ENCODE measurements at regions not wholly inside any gene's neighbourhood (a gene's known extent, or its start where the extent isn't known, plus 50 kb on each side); places are given as distances from the start of the nearest gene placed in this dataset.

GRCh38 chr7:116148626-116149025 is 61.7 kb upstream of the TES start:
- no peak for TF ChIP-seq POLR2AphosphoS5 (IDR thresholded peaks at IDR 0.05)
- no peak for TF ChIP-seq CTCF (IDR thresholded peaks at IDR 0.05)
- TF ChIP-seq POLR2A (IDR thresholded peaks at IDR 0.05): no peak
- no peak for TF ChIP-seq EP300 (IDR thresholded peaks at IDR 0.05; ENCODE audit: low read depth)
- Histone ChIP-seq H3K4me3 (no peak overlapping the region), H3K27ac (no peak overlapping the region), H3K36me3 (no peaks in the 10 kb centered on the region), H3K27me3 (no peaks in the 10 kb centered on the region), H3K4me1 (no peaks in the 10 kb centered on the region), H3K9me3 (no peaks in the 10 kb centered on the region)
- in situ Hi-C loops (cut with MboI; ENCODE audit: low pct_ligation_motif_present in 1 of 4, low pct_unique_long_range_greater_than_20kb in 1 of 4, low sequenced_read_pairs in 3 of 4): no loop called here
- intact Hi-C loops (cut with DNase I; ENCODE audit: low total_unique reads): no loop called here
- WGBS, 2 donors (ENCODE audit: low coverage in 1 of 2): 88 to 93% methylated on average over 8 of the region's 8 CpGs
- no peak for DNase-seq

GRCh38 chr7:116150588-116150987 is 59.8 kb upstream of the TES start:
- WGBS, 2 donors (ENCODE audit: low coverage in 1 of 2): 74 to 92% methylated on average over 1 of the region's 1 CpG
- no peak for TF ChIP-seq CTCF (IDR thresholded peaks at IDR 0.05)
- no peak for TF ChIP-seq EP300 (IDR thresholded peaks at IDR 0.05; ENCODE audit: low read depth)
- TF ChIP-seq POLR2AphosphoS5 (IDR thresholded peaks at IDR 0.05): no peak
- Histone ChIP-seq H3K4me3 (no peak overlapping the region), H3K9me3 (no peaks in the 10 kb centered on the region), H3K4me1 (no peaks in the 10 kb centered on the region), H3K36me3 (no peaks in the 10 kb centered on the region), H3K27ac (no peak overlapping the region), H3K27me3 (no peaks in the 10 kb centered on the region)
- intact Hi-C loops (cut with DNase I; ENCODE audit: low total_unique reads): no loop called here
- in situ Hi-C loops (cut with MboI; ENCODE audit: low pct_ligation_motif_present in 1 of 4, low pct_unique_long_range_greater_than_20kb in 1 of 4, low sequenced_read_pairs in 3 of 4): loop anchor here in 3 of 4 donors (25.0 kb wide), 2 partner anchors 662 to 987 kb away; no protein-coding TSS in a partner anchor
- DNase-seq: no peak

GRCh38 chr7:116152276-116152675 is 58.1 kb upstream of the TES start:
- intact Hi-C loops (cut with DNase I; ENCODE audit: low total_unique reads): no loop called here
- TF ChIP-seq EP300 (IDR thresholded peaks at IDR 0.05; ENCODE audit: low read depth) (no peak), POLR2AphosphoS5 (IDR thresholded peaks at IDR 0.05) (no peak), POLR2A (IDR thresholded peaks at IDR 0.05) (no peak), CTCF (IDR thresholded peaks at IDR 0.05) (no peak)

GRCh38 chr7:116153050-116153449 is 57.3 kb upstream of the TES start:
- WGBS, 2 donors (ENCODE audit: low coverage in 1 of 2): 59 to 78% methylated on average over 4 to 9 of the region's 9 CpGs
- in situ Hi-C loops (cut with MboI; ENCODE audit: low pct_ligation_motif_present in 1 of 4, low pct_unique_long_range_greater_than_20kb in 1 of 4, low sequenced_read_pairs in 3 of 4): loop anchor here in 3 of 4 donors (25.0 kb wide), 2 partner anchors 659 to 984 kb away; no protein-coding TSS in a partner anchor

More at GRCh38 chr7:116152276-116152675, 58.1 kb upstream of the TES start:
- no peak overlapping the region for H3K4me3 ChIP-seq
- DNase-seq: no peak
- H3K9me3 ChIP-seq: no peaks in the 10 kb centered on the region
- H3K27ac ChIP-seq: no peak overlapping the region
- no peaks in the 10 kb centered on the region for H3K36me3 ChIP-seq
- 68 to 83% methylated on average over 2 of the region's 2 CpGs for WGBS, 2 donors (ENCODE audit: low coverage in 1 of 2)
- in situ Hi-C loops (cut with MboI; ENCODE audit: low pct_ligation_motif_present in 1 of 4, low pct_unique_long_range_greater_than_20kb in 1 of 4, low sequenced_read_pairs in 3 of 4): loop anchor here in 3 of 4 donors (25.0 kb wide), 2 partner anchors 660 to 985 kb away; no protein-coding TSS in a partner anchor
- H3K4me1 ChIP-seq: no peaks in the 10 kb centered on the region
- no peaks in the 10 kb centered on the region for H3K27me3 ChIP-seq

More at GRCh38 chr7:116153050-116153449, 57.3 kb upstream of the TES start:
- Histone ChIP-seq H3K9me3 (no peaks in the 10 kb centered on the region), H3K27ac (no peak overlapping the region), H3K27me3 (no peaks in the 10 kb centered on the region), H3K4me1 (no peaks in the 10 kb centered on the region), H3K4me3 (no peak overlapping the region), H3K36me3 (no peaks in the 10 kb centered on the region)
- DNase-seq: no peak
- intact Hi-C loops (cut with DNase I; ENCODE audit: low total_unique reads): no loop called here
- TF ChIP-seq POLR2A (IDR thresholded peaks at IDR 0.05) (no peak), POLR2AphosphoS5 (IDR thresholded peaks at IDR 0.05) (no peak), EP300 (IDR thresholded peaks at IDR 0.05; ENCODE audit: low read depth) (no peak), CTCF (IDR thresholded peaks at IDR 0.05) (no peak)

Data from transverse colon (tissue), 4 donors.